Keratinocyte (primary cell): ENCODE measurements at regions not wholly inside any gene's neighbourhood (a gene's known extent, or its start where the extent isn't known, plus 50 kb on each side); places are given as distances from the start of the nearest gene placed in this dataset.

Source experiments
- DNase-seq: peaks from one replicate; pipeline ENCODE4 v3.0.0-alpha.2; 2011; ENCODE audit warnings: low read depth, missing footprints, low spot score
- FAIRE-seq: peaks from 2 replicates; lab custom pipeline; 2011; peaks lifted over from hg19 to GRCh38; lab: Jason Lieb, UNC
- H2AFZ ChIP-seq: 2 replicates; pipeline ENCODE4 v1.6.0; 2012; ENCODE audit warnings: low read length, control low read depth, inconsistent platforms; ENCODE audit not compliant: control insufficient read depth
- H3K27ac ChIP-seq: 2 replicates; pipeline ENCODE4 v1.5.1; 2011; ENCODE audit warnings: low read length; ENCODE audit not compliant: control insufficient read depth, insufficient read depth
- H3K27me3 ChIP-seq: 3 replicates; pipeline ENCODE4 v1.6.0; 2011; ENCODE audit warnings: low read length; ENCODE audit not compliant: control insufficient read depth, insufficient read depth; ENCODE audit errors: extremely low read depth
- H3K36me3 ChIP-seq, 2 experiments: 2 replicates in 1 of 2; 3 replicates in 1 of 2; pipeline ENCODE4 v1.5.1; 2011; ENCODE audit warnings: low read length in 2 of 2, mild to moderate bottlenecking in 1 of 2; ENCODE audit not compliant: control insufficient read depth in 2 of 2, insufficient read depth in 2 of 2; ENCODE audit errors: extremely low read depth in 1 of 2
- H3K4me1 ChIP-seq: 3 replicates; pipeline ENCODE4 v1.5.1; 2011; ENCODE audit warnings: low read length; ENCODE audit not compliant: control insufficient read depth, insufficient read depth; ENCODE audit errors: extremely low read depth
- H3K4me2 ChIP-seq: 3 replicates; pipeline ENCODE4 v1.6.0; 2011; ENCODE audit warnings: low read depth, low read length; ENCODE audit not compliant: control insufficient read depth, insufficient read depth; ENCODE audit errors: extremely low read depth
- H3K4me3 ChIP-seq, 3 experiments: fragments of 200-600 bp in 1 of 3; sonication (generic) in 1 of 3; 2 replicates in 2 of 3; 3 replicates in 1 of 3; pipeline ENCODE4 v1.5.1; 2011 to 2016; ENCODE audit warnings: low read length in 3 of 3, mild to moderate bottlenecking in 3 of 3, control low read depth in 2 of 3, inconsistent platforms in 1 of 3, low read depth in 1 of 3, mixed read lengths in 1 of 3, mixed run types in 1 of 3, moderate library complexity in 1 of 3; ENCODE audit not compliant: control insufficient read depth in 2 of 3, insufficient read depth in 2 of 3; ENCODE audit errors: extremely low read depth in 1 of 3
- H3K79me2 ChIP-seq: 2 replicates; pipeline ENCODE4 v1.6.0; 2012; ENCODE audit warnings: low read length; ENCODE audit not compliant: control insufficient read depth, insufficient read depth
- H3K9ac ChIP-seq: 3 replicates; pipeline ENCODE4 v1.6.0; 2011; ENCODE audit warnings: low read length; ENCODE audit not compliant: control insufficient read depth, insufficient read depth; ENCODE audit errors: extremely low read depth
- H3K9me1 ChIP-seq: 3 replicates; pipeline ENCODE4 v1.6.0; 2011; ENCODE audit warnings: low read length; ENCODE audit not compliant: control insufficient read depth, insufficient read depth; ENCODE audit errors: extremely low read depth
- H3K9me3 ChIP-seq: 2 replicates; pipeline ENCODE4 v1.5.1; 2012; ENCODE audit warnings: low read depth, low read length; ENCODE audit not compliant: control insufficient read depth
- H4K20me1 ChIP-seq: 3 replicates; pipeline ENCODE4 v1.6.0; 2011; ENCODE audit warnings: low read length; ENCODE audit not compliant: control insufficient read depth, insufficient read depth; ENCODE audit errors: extremely low read depth
- EZH2 ChIP-seq: IDR thresholded peaks from one replicate; pipeline ENCODE4 v1.6.1; 2012; ENCODE audit warnings: inconsistent platforms, mild to moderate bottlenecking, low read length, moderate library complexity
- dilution Hi-C: fragments of 300-500 bp; cut with MboI; formaldehyde crosslinking; loops from one replicate; pipeline ENCODE4 v1.7.0; 2020; ENCODE audit warnings: low sequenced_read_pairs; ENCODE audit not compliant: extremely low pct_ligation_motif_present
- TF ChIP-seq, protein P1 (sequence below), 3 experiments: IDR thresholded peaks in 1 of 3; conservative IDR thresholded peaks in 1 of 3; optimal IDR thresholded peaks in 1 of 3; 2 replicates in 2 of 3; 3 replicates in 1 of 3; pipeline versions ENCODE3 to v1.5.1; 2011; ENCODE audit warnings: low read length in 3 of 3, mild to moderate bottlenecking in 3 of 3, moderate library complexity in 2 of 3, control low read depth in 1 of 3, inconsistent platforms in 1 of 3; ENCODE audit not compliant: insufficient read depth in 2 of 3; ENCODE audit errors: extremely low read depth in 1 of 3

- Histone ChIP-seq H3K4me1 (no peaks in the 10 kb centered on the region), H3K4me3 (no peak overlapping the region), H3K9me1 (no peaks in the 10 kb centered on the region), H3K79me2 (no peaks in the 10 kb centered on the region), H3K4me2 (no peak overlapping the region), H4K20me1 (no peaks in the 10 kb centered on the region), H3K27me3 (no peaks in the 10 kb centered on the region), H3K9me3 (no peaks in the 10 kb centered on the region), H3K36me3 (no peaks in the 10 kb centered on the region), H3K27ac (no peak overlapping the region), H2AFZ (no peak overlapping the region), H3K9ac (no peak overlapping the region)
- dilution Hi-C loops = no loop called here
- DNase-seq (no peak), FAIRE-seq (no peak)
- no peak for TF ChIP-seq EZH2
- TF ChIP-seq, protein P1, sequence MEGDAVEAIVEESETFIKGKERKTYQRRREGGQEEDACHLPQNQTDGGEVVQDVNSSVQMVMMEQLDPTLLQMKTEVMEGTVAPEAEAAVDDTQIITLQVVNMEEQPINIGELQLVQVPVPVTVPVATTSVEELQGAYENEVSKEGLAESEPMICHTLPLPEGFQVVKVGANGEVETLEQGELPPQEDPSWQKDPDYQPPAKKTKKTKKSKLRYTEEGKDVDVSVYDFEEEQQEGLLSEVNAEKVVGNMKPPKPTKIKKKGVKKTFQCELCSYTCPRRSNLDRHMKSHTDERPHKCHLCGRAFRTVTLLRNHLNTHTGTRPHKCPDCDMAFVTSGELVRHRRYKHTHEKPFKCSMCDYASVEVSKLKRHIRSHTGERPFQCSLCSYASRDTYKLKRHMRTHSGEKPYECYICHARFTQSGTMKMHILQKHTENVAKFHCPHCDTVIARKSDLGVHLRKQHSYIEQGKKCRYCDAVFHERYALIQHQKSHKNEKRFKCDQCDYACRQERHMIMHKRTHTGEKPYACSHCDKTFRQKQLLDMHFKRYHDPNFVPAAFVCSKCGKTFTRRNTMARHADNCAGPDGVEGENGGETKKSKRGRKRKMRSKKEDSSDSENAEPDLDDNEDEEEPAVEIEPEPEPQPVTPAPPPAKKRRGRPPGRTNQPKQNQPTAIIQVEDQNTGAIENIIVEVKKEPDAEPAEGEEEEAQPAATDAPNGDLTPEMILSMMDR (optimal IDR thresholded peaks at IDR 0.05 in 1 of 3, IDR thresholded peaks at IDR 0.05 in 1 of 3, conservative IDR thresholded peaks at IDR 0.05 in 1 of 3; ENCODE audit: extremely low read depth in 1 of 3, insufficient read depth in 2 of 3, low read length in 3 of 3) = no peak
Measured at GRCh38 chr1:82932207-82932606, 1066.7 kb downstream of the TTLL7 start.

DNA sequence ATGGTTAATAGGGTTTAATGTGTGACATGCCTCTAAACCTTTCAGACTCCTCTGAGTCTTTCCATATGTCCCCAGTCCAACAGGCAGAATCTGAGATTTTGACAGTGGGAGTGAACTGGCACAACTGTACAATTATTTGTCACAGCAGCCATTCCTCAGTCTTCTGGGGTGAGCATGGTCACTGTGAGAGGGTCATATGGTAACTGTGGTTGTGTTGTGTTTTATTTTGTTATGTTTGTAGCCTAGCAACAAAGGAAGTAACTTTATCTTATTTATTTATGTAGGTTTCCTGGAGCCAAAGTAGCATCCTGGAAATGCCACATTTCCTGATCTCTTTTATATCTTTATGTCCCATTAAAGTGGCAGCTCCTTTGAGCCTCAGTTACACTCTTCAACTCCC, 1067.9 kb downstream of the TTLL7 start:
- no peaks in the 10 kb centered on the region for H3K9me3 ChIP-seq
- dilution Hi-C loops = no loop called here

More for the DNA sequence above, 1067.9 kb downstream of the TTLL7 start:
- no peak overlapping the region for H3K9ac ChIP-seq
- FAIRE-seq (no peak), DNase-seq (no peak)
- H3K4me1 ChIP-seq = no peaks in the 10 kb centered on the region
- H3K27ac ChIP-seq = no peak overlapping the region
- H3K27me3 ChIP-seq = no peaks in the 10 kb centered on the region
- no peak for TF ChIP-seq EZH2
- TF ChIP-seq, protein P1 (optimal IDR thresholded peaks at IDR 0.05 in 1 of 3, IDR thresholded peaks at IDR 0.05 in 1 of 3, conservative IDR thresholded peaks at IDR 0.05 in 1 of 3; ENCODE audit: extremely low read depth in 1 of 3, insufficient read depth in 2 of 3, low read length in 3 of 3) = no peak
- H4K20me1 ChIP-seq = no peaks in the 10 kb centered on the region
- no peaks in the 10 kb centered on the region for H3K9me1 ChIP-seq
- no peaks in the 10 kb centered on the region for H3K79me2 ChIP-seq
- H3K4me3 ChIP-seq = no peak overlapping the region
- no peak overlapping the region for H3K4me2 ChIP-seq
- H2AFZ ChIP-seq = no peak overlapping the region
- H3K36me3 ChIP-seq = no peaks in the 10 kb centered on the region
